Stimulated activated naive CD8-positive, alpha-beta T cell treated with anti-CD3 and anti-CD28 coated beads, Interleukin-15, amount 100 ng/mL, for 72 hours (primary cell): ENCODE measurements at regions not wholly inside any gene's neighbourhood (a gene's known extent, or its start where the extent isn't known, plus 50 kb on each side); places are given as distances from the start of the nearest gene placed in this dataset.
"Not testable (repeated sequence)": the region's sequence is repeated elsewhere in the genome, so short reads cannot be mapped to it uniquely, and the experiment has no call there.

Experiments used
- ATAC-seq: fragments of 150-1000 bp; cut with Tn5 transposase; 2 replicates; pipeline ENCODE4 v1.10.0; 2021; ENCODE audit warnings: mild to moderate bottlenecking, moderate library complexity
- DNase-seq, 2 donors: peaks; one replicate each; pipeline ENCODE4 v3.0.0; 2021 to 2022
- H3K27ac Mint-ChIP-seq, 2 donors: one replicate each; pipeline ENCODE4 v1.8.0; 2022; ENCODE audit warnings: mild to moderate bottlenecking in 2 of 2, mixed read lengths in 2 of 2, moderate library complexity in 2 of 2
- H3K27me3 Mint-ChIP-seq: one replicate; pipeline ENCODE4 v1.8.0; 2022; ENCODE audit warnings: mixed read lengths
- H3K4me1 Mint-ChIP-seq: one replicate; pipeline ENCODE4 v1.8.0; 2022; ENCODE audit warnings: mild to moderate bottlenecking, mixed read lengths
- H3K4me3 Mint-ChIP-seq, 2 donors: one replicate each; pipeline ENCODE4 v1.8.0; 2022; ENCODE audit warnings: mild to moderate bottlenecking in 2 of 2, mixed read lengths in 2 of 2, moderate library complexity in 1 of 2
- H3K9me3 Mint-ChIP-seq, 2 donors: one replicate each; pipeline ENCODE4 v1.8.0; 2022; ENCODE audit warnings: mixed read lengths in 2 of 2

DNA sequence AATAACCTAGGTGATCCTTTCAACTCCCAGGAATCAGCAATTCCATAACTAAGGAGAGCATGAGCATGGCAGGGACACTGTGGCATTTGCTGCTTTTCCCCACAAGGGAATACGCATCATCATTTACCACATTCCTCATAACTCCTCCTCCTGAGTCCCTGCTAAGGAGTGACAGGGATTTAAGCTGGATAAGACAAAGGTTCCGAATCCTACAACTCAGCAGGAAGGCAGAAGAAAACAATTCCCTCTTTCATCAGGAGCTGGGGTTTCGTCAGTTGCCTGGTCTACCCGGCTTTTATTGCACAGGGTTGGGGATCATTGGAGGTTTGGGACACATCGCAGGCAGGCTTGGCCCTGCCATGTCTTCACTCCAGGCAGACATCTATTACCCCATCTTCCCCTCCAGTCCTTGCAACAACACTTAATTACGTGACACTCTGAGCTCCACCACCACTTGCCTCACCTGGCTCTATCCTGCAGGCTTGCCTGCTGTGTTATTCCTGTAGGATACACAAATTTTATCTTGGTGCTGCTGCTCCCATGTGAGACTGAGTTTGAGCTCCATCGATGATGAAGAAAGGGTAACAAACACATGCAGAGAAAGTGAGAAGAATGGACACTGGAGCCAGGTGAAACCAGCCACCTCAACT lies 563.0 kb upstream of the KLF4 start:
- Mint-ChIP-seq H3K4me1 (no peaks in the 10 kb centered on the region), H3K4me3 (no peak overlapping the region), H3K9me3 (peaks cover 9 to 27% of the 10 kb centered on the region in 2 donors), H3K27ac (no peak overlapping the region), H3K27me3 (no peaks in the 10 kb centered on the region)
- ATAC-seq (no peak), DNase-seq (no peak)

DNA sequence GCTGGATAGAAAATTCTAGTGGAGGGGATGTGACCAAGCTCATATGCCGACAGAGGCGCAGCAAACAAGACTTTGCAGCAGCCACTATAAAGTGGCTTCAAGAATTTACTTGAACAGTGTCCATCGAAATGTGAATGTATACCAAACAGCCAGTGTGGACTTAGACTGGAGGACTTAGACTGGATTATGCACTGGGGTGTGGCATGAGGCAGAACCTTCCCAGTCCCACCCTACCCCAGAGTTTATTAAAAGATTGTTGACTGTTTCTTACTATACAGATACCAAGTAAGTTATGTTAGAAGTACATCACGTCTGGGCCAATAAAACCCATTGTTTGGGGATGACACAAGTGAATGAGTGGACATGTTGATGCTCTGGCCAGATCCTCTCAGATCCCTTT lies 561.3 kb upstream of the KLF4 start:
- Mint-ChIP-seq H3K4me3 (no peak overlapping the region), H3K4me1 (no peaks in the 10 kb centered on the region), H3K27ac (no peak overlapping the region), H3K9me3 (peaks cover 9 to 27% of the 10 kb centered on the region in 2 donors), H3K27me3 (no peaks in the 10 kb centered on the region)
- no peak for ATAC-seq
- DNase-seq, result no peak

DNA sequence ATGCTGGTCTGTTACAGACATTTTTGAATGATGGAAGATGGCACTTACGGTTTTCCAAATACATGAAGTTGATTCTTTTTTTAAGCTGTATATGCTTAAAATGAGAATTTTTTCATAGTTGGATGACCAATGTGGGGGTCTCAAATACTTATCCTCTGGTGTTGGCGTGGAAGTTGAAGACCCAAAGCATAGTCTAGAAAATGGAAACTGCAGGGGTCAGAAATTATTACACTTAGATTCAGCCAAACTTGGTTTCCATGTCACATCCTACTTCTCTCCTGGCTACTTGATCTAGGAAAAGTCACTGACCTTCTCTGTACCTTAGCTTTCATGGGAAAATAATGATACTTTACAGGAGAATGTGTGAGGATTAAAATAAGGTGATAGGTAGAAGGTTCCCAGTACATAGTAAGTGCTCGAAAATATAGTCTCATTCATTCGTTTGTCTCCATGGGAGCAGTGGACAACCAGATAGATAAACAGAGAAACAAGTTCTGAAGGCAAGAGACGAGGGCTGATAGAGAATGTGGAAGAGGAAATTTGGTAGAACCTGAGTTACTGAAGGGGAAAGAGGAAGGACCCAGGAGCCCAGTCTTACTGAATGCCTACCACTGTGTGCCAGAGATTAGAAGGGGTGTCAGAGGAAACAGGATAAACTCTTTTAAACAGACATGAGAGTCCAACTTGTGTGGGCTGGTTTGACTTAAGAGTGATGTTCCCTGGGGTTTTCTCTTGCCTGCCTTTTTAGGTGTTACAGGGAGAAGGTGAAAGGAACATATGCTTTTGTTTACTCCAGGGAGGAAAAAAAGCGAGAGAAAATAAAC lies 560.3 kb upstream of the KLF4 start:
- H3K27ac Mint-ChIP-seq, result no peak overlapping the region
- H3K9me3 Mint-ChIP-seq, result peaks cover 9 to 27% of the 10 kb centered on the region in 2 donors
- DNase-seq (no peak), ATAC-seq (no peak)
- H3K4me1 Mint-ChIP-seq, result no peaks in the 10 kb centered on the region
- no peak overlapping the region for H3K4me3 Mint-ChIP-seq
- no peaks in the 10 kb centered on the region for H3K27me3 Mint-ChIP-seq

DNA sequence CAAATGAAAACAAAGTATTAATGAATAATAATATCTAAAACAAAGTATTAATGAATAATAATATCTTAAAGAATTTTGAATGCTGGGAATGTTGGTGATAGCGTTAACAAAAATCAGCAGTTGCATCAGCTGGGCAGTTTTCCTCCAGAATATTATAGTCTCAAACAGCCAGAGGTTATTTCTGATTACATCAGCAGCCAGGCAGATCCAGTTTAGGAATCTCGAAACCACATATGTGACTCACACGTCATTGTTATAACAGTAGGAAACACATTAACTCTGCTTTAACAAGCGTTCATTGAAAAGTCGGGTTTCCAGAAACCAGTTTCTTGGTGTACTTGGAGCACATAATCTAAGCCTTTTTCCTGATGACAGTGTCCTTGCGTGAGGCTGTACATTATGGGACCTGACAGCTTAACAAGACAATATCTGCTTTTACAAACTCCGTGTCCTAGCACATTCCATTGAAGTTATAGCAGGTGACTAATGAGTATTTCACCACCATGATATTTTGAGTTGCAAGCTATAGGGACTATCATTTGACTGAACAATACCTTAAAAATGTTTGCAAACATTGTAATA lies 559.5 kb upstream of the KLF4 start:
- Mint-ChIP-seq H3K4me3 (no peak overlapping the region), H3K9me3 (peaks cover 13 to 19% of the 10 kb centered on the region in 2 donors), H3K27ac (no peak overlapping the region), H3K27me3 (no peaks in the 10 kb centered on the region), H3K4me1 (no peaks in the 10 kb centered on the region)
- ATAC-seq, result no peak
- DNase-seq, result no peak

DNA sequence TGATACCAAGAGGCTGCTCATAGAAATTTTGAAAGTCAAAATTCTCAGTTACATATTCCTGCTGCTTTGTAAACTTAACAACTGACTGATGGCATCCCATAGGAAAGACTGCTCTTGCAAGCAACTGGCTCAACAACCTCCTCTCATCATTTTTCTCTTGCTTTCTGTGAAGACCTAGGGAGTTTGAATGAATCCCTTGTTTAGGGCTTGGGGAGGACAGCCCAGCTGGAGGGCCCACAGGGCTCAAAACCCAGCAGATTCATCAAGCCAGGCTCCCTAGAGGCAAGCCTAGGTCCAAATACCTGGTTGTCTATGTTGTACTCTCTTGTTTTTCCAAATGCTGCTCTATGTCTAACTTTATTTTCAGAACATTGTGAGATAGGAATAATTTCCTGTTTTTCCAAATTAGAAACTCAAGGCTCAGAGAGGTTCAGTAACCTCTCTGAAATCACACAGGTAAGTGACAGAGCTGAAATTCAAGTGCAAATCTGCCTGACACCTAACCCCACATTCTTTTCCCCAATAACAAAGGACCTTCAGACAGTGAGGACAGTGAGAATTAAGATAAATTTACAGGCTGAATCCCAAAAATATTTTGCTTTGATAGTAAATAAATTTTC lies 558.9 kb upstream of the KLF4 start:
- H3K9me3 Mint-ChIP-seq, result peaks cover 14 to 15% of the 10 kb centered on the region in 2 donors
- no peaks in the 10 kb centered on the region for H3K4me1 Mint-ChIP-seq
- H3K27me3 Mint-ChIP-seq, result no peaks in the 10 kb centered on the region
- H3K4me3 Mint-ChIP-seq, result no peak overlapping the region
- ATAC-seq, result no peak
- H3K27ac Mint-ChIP-seq, result no peak overlapping the region
- DNase-seq, result no peak

DNA sequence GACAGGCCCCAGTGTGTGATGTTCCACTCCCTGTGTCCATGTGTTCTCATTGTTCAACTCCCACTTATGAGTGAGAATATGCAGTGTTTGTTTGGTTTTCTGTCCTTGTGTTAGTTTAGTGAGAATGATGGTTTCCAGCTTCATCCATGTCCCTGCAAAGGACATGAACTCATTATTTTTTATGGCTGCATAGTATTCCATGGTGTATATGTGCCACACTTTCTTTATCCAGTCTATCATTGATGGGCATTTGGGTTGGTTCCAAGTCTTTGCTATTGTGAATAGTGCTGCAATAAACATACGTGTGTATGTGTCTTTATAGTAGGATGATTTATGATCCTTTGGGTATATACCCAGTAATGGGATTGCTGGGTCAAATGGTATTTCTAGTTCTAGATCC lies 558.2 kb upstream of the KLF4 start:
- peaks cover 12 to 14% of the 10 kb centered on the region in 2 donors for H3K9me3 Mint-ChIP-seq
- not testable (repeated sequence) for H3K27me3 Mint-ChIP-seq, H3K27ac Mint-ChIP-seq, H3K4me1 Mint-ChIP-seq, ATAC-seq, DNase-seq, H3K4me3 Mint-ChIP-seq

DNA sequence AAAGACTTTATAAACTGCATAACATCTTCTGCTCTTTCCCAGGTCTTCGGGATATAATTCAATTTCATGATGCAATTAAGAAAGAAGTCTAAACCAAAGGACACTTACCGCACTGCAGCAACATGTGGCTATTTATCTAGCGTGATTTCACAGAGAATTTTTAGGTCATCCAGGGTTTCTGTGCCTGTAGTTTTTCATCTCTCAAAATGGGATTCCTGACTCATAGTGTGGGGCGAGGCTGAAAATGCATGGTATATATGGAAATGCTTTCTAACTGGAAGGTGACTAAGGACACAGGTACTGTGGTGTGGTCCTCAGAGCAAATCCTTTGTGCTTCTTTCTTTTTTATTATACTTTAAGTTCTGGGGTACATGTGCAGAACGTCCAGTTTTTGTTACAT lies 557.7 kb upstream of the KLF4 start:
- Mint-ChIP-seq H3K4me3 (no peak overlapping the region), H3K9me3 (peaks cover 9 to 14% of the 10 kb centered on the region in 2 donors), H3K27me3 (no peaks in the 10 kb centered on the region), H3K4me1 (no peaks in the 10 kb centered on the region), H3K27ac (no peak overlapping the region)
- DNase-seq, result no peak
- ATAC-seq, result no peak

DNA sequence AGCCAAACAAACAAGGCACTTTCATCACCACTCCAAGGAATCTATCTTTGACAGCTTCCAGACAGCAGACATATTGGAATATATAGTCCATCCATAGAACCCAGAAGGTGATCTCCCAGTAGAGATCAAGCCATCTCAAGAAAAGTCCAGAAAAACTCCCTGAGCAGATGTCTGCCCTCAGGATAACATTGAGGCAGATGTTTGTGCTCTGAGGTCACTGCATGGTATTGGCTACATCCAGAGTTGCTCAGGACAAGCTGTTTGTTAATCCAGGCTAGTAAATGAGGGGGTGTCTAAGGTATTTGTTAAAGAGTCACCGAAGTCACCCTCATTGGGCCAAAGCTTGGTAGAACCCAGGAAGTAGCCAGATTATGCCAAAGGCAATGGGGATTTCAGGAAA lies 556.3 kb upstream of the KLF4 start:
- no peak overlapping the region for H3K27ac Mint-ChIP-seq
- no peaks in the 10 kb centered on the region for H3K27me3 Mint-ChIP-seq
- H3K9me3 Mint-ChIP-seq, result peaks cover 14 to 17% of the 10 kb centered on the region in 2 donors
- no peak for DNase-seq
- no peaks in the 10 kb centered on the region for H3K4me1 Mint-ChIP-seq
- no peak for ATAC-seq
- H3K4me3 Mint-ChIP-seq, result no peak overlapping the region

DNA sequence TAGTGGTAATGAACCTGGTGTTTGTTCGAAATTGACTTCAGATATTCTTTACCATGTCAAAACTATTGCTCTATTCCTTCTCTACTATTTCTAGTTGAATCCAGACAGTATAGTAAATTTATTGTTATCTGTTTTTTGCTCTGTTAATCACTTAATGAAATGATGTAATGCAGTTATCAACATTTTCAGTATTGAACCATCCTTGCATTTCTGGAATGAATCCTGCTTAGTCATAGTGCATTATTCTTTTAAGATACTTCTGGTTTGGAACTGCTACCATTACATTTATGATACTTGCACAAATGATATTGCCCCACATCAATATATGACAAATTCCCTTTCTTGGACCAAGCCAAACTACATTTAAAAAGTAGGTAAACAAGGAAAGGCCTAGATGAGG lies 554.0 kb upstream of the KLF4 start:
- Mint-ChIP-seq H3K27me3 (no peaks in the 10 kb centered on the region), H3K9me3 (peaks cover 11 to 20% of the 10 kb centered on the region in 2 donors), H3K27ac (no peak overlapping the region), H3K4me3 (no peak overlapping the region), H3K4me1 (no peaks in the 10 kb centered on the region)
- DNase-seq, result no peak
- ATAC-seq, result no peak

DNA sequence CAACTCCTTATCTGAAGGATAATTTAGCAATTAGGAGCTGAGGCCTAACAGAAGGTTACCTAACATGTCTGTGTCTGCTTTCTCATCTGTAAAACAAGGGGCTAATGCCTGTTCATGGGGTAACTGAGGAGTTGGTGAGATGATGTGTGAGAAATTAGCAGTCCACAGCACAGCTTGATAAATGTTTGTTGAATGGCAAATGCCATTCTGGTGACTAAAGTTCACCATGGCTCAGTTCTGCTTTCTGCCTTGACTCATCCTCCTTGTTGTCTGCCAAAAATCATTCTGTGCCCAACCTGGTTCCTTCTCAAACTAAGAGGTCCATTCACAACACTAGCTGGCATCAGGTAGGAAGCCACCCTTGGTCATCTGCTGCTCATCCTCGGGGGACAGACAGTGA lies 552.0 kb upstream of the KLF4 start:
- Mint-ChIP-seq H3K4me3 (no peak overlapping the region), H3K27me3 (no peaks in the 10 kb centered on the region), H3K27ac (no peak overlapping the region), H3K4me1 (no peaks in the 10 kb centered on the region), H3K9me3 (peaks cover 9 to 12% of the 10 kb centered on the region in 2 donors)
- ATAC-seq (no peak), DNase-seq (no peak)

DNA sequence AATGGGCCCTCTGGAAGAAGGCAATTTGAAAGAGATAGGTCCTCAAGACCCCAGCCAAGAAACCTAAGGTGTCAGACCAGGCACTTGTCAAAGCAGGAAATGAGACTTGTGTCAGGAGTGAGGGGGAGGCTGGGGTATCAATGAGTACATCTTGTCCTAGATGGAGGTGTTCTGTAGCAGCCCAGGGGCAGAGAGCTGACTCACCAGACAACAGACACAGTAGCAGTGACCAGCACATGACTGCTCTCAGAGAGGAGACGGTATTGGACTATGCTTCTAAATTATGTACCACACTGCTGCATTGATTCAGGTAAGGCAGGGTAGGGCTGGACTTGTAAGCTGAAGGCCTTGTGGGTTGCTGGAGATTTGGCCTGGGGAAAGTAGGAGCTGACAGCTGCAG lies 551.2 kb upstream of the KLF4 start:
- ATAC-seq, result no peak
- DNase-seq, result no peak
- H3K27ac Mint-ChIP-seq, result no peak overlapping the region

DNA sequence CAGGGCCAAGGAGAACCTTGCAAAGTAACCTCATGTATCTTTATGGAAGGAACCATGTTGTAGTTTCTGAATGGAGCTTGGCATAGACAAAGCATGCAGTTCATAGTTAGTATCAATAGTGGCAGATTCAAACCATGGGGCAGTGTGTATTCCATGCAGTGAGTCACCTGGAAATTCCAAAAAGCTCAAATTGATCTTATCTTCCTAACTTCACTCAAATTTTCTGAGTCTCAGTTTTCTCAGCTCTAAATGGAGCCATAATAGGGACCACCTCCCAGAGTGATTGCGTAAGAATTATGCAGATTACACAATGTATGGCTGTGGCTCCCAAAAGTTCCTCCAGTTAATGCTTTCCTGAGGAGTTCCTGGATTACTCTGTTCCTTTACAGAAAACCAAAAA lies 549.9 kb upstream of the KLF4 start:
- Mint-ChIP-seq H3K4me3 (no peak overlapping the region), H3K9me3 (peaks cover 8 to 12% of the 10 kb centered on the region in 2 donors), H3K27ac (no peak overlapping the region), H3K4me1 (no peaks in the 10 kb centered on the region), H3K27me3 (no peaks in the 10 kb centered on the region)
- DNase-seq (no peak), ATAC-seq (no peak)

More for the DNA sequence above, 551.2 kb upstream of the KLF4 start:
- H3K27me3 Mint-ChIP-seq, result no peaks in the 10 kb centered on the region
- H3K4me3 Mint-ChIP-seq, result no peak overlapping the region
- peaks cover 9 to 12% of the 10 kb centered on the region in 2 donors for H3K9me3 Mint-ChIP-seq
- no peaks in the 10 kb centered on the region for H3K4me1 Mint-ChIP-seq

DNA sequence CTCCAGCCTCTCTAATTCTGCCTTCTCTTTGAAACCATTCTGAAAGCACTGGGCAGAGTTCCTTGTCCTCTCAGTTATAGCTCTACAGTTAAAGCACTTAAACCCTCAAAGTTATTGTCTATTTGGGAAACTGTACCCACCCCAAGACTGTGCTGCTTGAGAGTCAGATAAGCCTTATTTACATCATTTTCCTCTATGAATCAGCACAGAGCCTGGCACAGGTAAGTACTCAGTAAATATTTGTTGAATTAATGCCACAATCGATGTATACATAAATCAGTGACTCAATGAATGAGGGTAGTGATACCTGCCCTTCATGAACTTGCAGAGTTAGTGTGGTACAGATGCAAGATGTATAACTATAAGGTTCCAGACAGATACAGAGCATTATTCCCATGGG lies 549.4 kb upstream of the KLF4 start:
- H3K4me1 Mint-ChIP-seq, result no peaks in the 10 kb centered on the region

DNA sequence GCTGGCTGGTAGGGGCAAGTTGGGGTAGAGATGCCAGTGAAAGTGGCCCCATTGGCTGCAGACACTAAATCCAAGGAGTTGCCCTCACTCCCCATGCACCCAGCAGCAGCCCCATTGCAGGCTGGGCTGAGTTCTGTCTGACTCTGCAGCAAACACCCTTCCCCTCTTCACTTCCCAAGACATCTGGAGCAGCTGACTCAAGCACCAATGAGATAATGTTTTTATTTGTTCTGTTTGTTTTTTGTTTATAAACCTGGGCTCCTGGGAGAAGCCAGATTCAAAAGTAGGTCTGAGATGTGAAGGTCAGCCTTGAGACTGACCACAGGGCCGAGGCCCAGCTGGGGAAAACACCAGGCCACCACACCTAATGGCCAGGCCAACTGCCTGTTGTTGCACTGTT lies 545.9 kb upstream of the KLF4 start:
- Mint-ChIP-seq H3K9me3 (peaks cover 14 to 18% of the 10 kb centered on the region in 2 donors), H3K4me3 (no peak overlapping the region), H3K27me3 (no peaks in the 10 kb centered on the region), H3K4me1 (no peaks in the 10 kb centered on the region), H3K27ac (no peak overlapping the region)
- DNase-seq (no peak), ATAC-seq (no peak)

More for the DNA sequence above, 549.4 kb upstream of the KLF4 start:
- H3K4me3 Mint-ChIP-seq, result no peak overlapping the region
- H3K9me3 Mint-ChIP-seq, result peaks cover 4 to 12% of the 10 kb centered on the region in 2 donors
- no peak for DNase-seq
- ATAC-seq, result no peak
- no peaks in the 10 kb centered on the region for H3K27me3 Mint-ChIP-seq
- no peak overlapping the region for H3K27ac Mint-ChIP-seq

DNA sequence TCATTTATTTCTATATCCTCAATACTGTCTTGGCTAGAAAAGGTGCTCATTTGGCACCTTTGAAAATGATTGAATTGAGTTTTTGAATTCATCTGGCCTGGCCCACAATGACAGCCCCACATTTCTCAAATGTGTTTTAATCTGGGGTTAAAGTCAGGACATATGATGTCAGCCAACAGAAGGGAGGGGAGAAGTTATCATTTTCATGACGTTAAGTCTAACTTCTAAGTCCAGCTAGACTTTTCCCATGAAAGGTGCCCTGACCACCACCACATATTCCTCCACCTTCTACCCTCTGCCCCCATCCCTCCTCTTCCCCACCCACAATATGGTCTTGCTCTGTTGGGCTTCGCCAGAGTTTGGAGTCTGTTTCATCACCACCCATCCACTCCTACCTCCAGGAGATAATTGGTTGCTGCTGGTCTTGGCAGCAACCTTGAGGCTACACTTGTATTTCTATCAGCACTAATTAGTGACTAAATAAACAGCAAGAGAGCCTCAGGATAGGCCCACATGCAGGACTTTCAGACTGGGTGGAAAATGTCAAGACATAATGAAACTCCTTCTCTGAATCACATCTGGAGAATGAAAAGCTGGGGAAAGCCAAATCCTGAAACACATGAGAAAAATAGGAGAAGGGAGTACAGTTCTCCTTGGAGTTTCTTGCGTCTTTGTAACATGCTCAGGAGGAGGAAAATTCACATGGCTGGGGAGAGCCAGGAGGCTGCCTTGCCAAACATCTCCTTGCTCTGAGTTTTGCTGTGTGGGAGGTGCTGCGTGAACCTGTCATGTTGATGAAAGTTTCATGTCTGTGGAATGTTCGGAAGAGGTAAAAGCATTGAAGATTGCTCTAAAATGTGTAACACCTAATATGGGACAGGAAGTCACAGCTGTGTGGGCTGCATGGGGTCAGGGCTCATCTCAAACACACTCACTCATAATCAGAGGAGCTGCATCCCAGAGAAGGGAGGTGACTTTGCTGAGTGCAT lies 544.7 kb upstream of the KLF4 start:
- Mint-ChIP-seq H3K9me3 (peaks cover 20 to 24% of the 10 kb centered on the region in 2 donors), H3K4me1 (no peaks in the 10 kb centered on the region), H3K27ac (no peak overlapping the region), H3K4me3 (no peak overlapping the region), H3K27me3 (no peaks in the 10 kb centered on the region)
- DNase-seq, result no peak
- ATAC-seq, result no peak
